ENCODE measurements at regions not wholly inside any gene's neighbourhood (a gene's known extent, or its start where the extent isn't known, plus 50 kb on each side); places are given as distances from the start of the nearest gene placed in this dataset.
"Not testable (repeated sequence)": the region's sequence is repeated elsewhere in the genome, so short reads cannot be mapped to it uniquely, and the experiment has no call there.

- no peak for TF ChIP-seq CTCF (IDR thresholded peaks at IDR 0.05; ENCODE audit: low read depth, low read length)
- no peak overlapping the region for H3K4me3 ChIP-seq (replicated peaks in 1 of 2; ENCODE audit: low read depth in 2 of 2, low read length in 2 of 2)
- no peak for DNase-seq (ENCODE audit: low read depth in 2 of 2)
Measured at GRCh38 chr4:173609158-173609557, 79.1 kb upstream of the HAND2 start.

- not testable (repeated sequence) for DNase-seq (ENCODE audit: low read depth in 2 of 2)
Measured at GRCh38 chr4:173608632-173609031, 78.6 kb upstream of the HAND2 start.

GRCh38 chr4:173591760-173592159 is 61.7 kb upstream of the HAND2 start:
- no peak for TF ChIP-seq CTCF (IDR thresholded peaks at IDR 0.05; ENCODE audit: low read depth, low read length)
- no peak for DNase-seq (ENCODE audit: low read depth in 2 of 2)
- H3K4me3 ChIP-seq (replicated peaks in 1 of 2; ENCODE audit: low read depth in 2 of 2, low read length in 2 of 2) = no peak overlapping the region

More at GRCh38 chr4:173608632-173609031, 78.6 kb upstream of the HAND2 start:
- not testable (repeated sequence) for H3K4me3 ChIP-seq (replicated peaks in 1 of 2; ENCODE audit: low read depth in 2 of 2, low read length in 2 of 2)

- no peak overlapping the region for H3K4me3 ChIP-seq (replicated peaks in 1 of 2; ENCODE audit: low read depth in 2 of 2, low read length in 2 of 2)
- no peak for TF ChIP-seq CTCF (IDR thresholded peaks at IDR 0.05; ENCODE audit: low read depth, low read length)
- DNase-seq (ENCODE audit: low read depth in 2 of 2) = no peak
Measured at GRCh38 chr4:173590697-173591096, 60.7 kb upstream of the HAND2 start.

- no peak for DNase-seq (ENCODE audit: low read depth in 2 of 2)
- no peak for TF ChIP-seq CTCF (IDR thresholded peaks at IDR 0.05; ENCODE audit: low read depth, low read length)
- no peak overlapping the region for H3K4me3 ChIP-seq (replicated peaks in 1 of 2; ENCODE audit: low read depth in 2 of 2, low read length in 2 of 2)
Measured at GRCh38 chr4:173585876-173586572, 56.0 kb upstream of the HAND2 start.

- no peak for TF ChIP-seq CTCF (IDR thresholded peaks at IDR 0.05; ENCODE audit: low read depth, low read length)
- H3K4me3 ChIP-seq (replicated peaks in 1 of 2; ENCODE audit: low read depth in 2 of 2, low read length in 2 of 2) = no peak overlapping the region
- no peak for DNase-seq (ENCODE audit: low read depth in 2 of 2)
Measured at GRCh38 chr4:173584506-173584905, 54.5 kb upstream of the HAND2 start.
